ENCODE measurements at regions not wholly inside any gene's neighbourhood (a gene's known extent, or its start where the extent isn't known, plus 50 kb on each side); places are given as distances from the start of the nearest gene placed in this dataset.

DNA sequence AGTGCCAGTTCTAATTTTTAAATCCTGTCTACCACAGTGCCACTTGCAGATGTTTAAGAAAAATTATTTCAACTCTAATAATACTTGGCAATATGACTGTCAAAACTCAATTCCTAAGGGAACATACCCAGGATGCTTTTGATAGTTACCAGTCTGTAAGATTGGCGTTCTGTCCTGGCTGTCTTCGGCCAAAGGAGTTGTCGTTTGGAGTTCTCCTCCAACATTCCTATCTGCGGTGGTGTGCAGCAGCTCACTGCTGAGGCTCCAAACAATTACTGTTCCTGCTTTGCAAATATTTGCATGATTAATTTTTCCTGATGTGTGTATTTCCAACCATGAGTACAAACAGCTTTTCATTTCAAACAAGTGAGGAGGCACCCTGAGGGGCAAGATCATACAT lies 330.8 kb upstream of the DPH6 start:
- TF ChIP-seq EZH2phosphoT487 (IDR thresholded peaks at IDR 0.05; ENCODE audit: borderline replicate concordance) (no peak), SIN3A (IDR thresholded peaks at IDR 0.05; ENCODE audit: low read depth) (no peak), RAD21 (IDR thresholded peaks at IDR 0.05; ENCODE audit: low read depth) (no peak), CBX3 (IDR thresholded peaks at IDR 0.05; ENCODE audit: low read depth) (no peak), FOSL1 (IDR thresholded peaks at IDR 0.05; ENCODE audit: low read depth) (no peak), ZFX (IDR thresholded peaks at IDR 0.05) (no peak), SRF (IDR thresholded peaks at IDR 0.05; ENCODE audit: low read depth) (no peak), SP1 (IDR thresholded peaks at IDR 0.05; ENCODE audit: low read depth) (no peak), ZNF274 (IDR thresholded peaks at IDR 0.05; ENCODE audit: low read depth, low read length) (no peak), TCF7L2 (IDR thresholded peaks at IDR 0.05; ENCODE audit: borderline replicate concordance, extremely low read depth, insufficient read depth, insufficient read length) (no peak), CEBPB (IDR thresholded peaks at IDR 0.05; ENCODE audit: low read depth) (no peak), JUND (IDR thresholded peaks at IDR 0.05) (no peak), EZH2 (IDR thresholded peaks at IDR 0.05) (no peak), POLR2A (IDR thresholded peaks at IDR 0.05; ENCODE audit: borderline replicate concordance, extremely low read depth, insufficient read depth, insufficient read length) (no peak), ELF1 (IDR thresholded peaks at IDR 0.05; ENCODE audit: borderline replicate concordance, low read depth) (no peak)
- TF ChIP-seq, protein P1, sequence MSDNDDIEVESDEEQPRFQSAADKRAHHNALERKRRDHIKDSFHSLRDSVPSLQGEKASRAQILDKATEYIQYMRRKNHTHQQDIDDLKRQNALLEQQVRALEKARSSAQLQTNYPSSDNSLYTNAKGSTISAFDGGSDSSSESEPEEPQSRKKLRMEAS (IDR thresholded peaks at IDR 0.05) = no peak
- TF ChIP-seq, protein P2, sequence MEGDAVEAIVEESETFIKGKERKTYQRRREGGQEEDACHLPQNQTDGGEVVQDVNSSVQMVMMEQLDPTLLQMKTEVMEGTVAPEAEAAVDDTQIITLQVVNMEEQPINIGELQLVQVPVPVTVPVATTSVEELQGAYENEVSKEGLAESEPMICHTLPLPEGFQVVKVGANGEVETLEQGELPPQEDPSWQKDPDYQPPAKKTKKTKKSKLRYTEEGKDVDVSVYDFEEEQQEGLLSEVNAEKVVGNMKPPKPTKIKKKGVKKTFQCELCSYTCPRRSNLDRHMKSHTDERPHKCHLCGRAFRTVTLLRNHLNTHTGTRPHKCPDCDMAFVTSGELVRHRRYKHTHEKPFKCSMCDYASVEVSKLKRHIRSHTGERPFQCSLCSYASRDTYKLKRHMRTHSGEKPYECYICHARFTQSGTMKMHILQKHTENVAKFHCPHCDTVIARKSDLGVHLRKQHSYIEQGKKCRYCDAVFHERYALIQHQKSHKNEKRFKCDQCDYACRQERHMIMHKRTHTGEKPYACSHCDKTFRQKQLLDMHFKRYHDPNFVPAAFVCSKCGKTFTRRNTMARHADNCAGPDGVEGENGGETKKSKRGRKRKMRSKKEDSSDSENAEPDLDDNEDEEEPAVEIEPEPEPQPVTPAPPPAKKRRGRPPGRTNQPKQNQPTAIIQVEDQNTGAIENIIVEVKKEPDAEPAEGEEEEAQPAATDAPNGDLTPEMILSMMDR (IDR thresholded peaks at IDR 0.05 in 2 of 3, conservative IDR thresholded peaks at IDR 0.05 in 1 of 3; ENCODE audit: borderline replicate concordance in 1 of 3, insufficient read depth in 1 of 3, low read depth in 2 of 3, low read length in 2 of 3) = no peak
- TF ChIP-seq, protein P3, sequence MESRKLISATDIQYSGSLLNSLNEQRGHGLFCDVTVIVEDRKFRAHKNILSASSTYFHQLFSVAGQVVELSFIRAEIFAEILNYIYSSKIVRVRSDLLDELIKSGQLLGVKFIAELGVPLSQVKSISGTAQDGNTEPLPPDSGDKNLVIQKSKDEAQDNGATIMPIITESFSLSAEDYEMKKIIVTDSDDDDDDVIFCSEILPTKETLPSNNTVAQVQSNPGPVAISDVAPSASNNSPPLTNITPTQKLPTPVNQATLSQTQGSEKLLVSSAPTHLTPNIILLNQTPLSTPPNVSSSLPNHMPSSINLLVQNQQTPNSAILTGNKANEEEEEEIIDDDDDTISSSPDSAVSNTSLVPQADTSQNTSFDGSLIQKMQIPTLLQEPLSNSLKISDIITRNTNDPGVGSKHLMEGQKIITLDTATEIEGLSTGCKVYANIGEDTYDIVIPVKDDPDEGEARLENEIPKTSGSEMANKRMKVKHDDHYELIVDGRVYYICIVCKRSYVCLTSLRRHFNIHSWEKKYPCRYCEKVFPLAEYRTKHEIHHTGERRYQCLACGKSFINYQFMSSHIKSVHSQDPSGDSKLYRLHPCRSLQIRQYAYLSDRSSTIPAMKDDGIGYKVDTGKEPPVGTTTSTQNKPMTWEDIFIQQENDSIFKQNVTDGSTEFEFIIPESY (IDR thresholded peaks at IDR 0.05; ENCODE audit: extremely low read depth, insufficient replicate concordance, low read length) = no peak
- TF ChIP-seq, protein P4, sequence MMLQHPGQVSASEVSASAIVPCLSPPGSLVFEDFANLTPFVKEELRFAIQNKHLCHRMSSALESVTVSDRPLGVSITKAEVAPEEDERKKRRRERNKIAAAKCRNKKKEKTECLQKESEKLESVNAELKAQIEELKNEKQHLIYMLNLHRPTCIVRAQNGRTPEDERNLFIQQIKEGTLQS (IDR thresholded peaks at IDR 0.05) = no peak
- POLR2A ChIA-PET = no interaction called here
- intact Hi-C loops (cut with micrococcal nuclease) = no loop called here
- H3K79me2 ChIP-seq (ENCODE audit: insufficient read depth, low read length) = no peaks in the 10 kb centered on the region
- CTCF ChIA-PET = no interaction called here
- no peaks in the 10 kb centered on the region for H4K20me1 ChIP-seq (ENCODE audit: insufficient read depth)
- peaks cover 5 to 9% of the 10 kb centered on the region in 2 experiments for H3K4me1 ChIP-seq (ENCODE audit: control insufficient read depth in 1 of 2, insufficient read depth in 2 of 2, low read length in 2 of 2)
- no TSS peak for BruUV-seq (replicated peaks)
- H3K27ac ChIP-seq (ENCODE audit: low read depth, low read length) = no peak overlapping the region
- H3K36me3 ChIP-seq (ENCODE audit: control insufficient read depth in 1 of 2, insufficient read depth in 2 of 2, low read length in 2 of 2) = no peaks in the 10 kb centered on the region
- H3K9me3 ChIP-seq (ENCODE audit: control insufficient read depth in 1 of 2, insufficient read depth in 1 of 2, low read depth in 1 of 2, low read length in 2 of 2) = no peaks in the 10 kb centered on the region
- no peaks in the 10 kb centered on the region for H3K27me3 ChIP-seq (ENCODE audit: insufficient read depth, low read length)
- no peak overlapping the region for H3K4me3 ChIP-seq (replicated peaks in 1 of 2; ENCODE audit: low read depth in 1 of 2, low read length in 2 of 2)
- RAD21 ChIA-PET (ENCODE audit: low non-redundant PET in 1 of 2, low total read pairs in 2 of 2, uncharacterized antibody in 2 of 2, unreplicated experiment in 2 of 2) = no interaction called here
- no peak for DNase-seq (ENCODE audit: low read depth, low spot score)
- no peak overlapping the region for H3K9ac ChIP-seq (ENCODE audit: low read length)
- no peak for ATAC-seq
- H3K9me2 ChIP-seq (ENCODE audit: insufficient read depth) = no peaks in the 10 kb centered on the region
- H3K4me2 ChIP-seq (ENCODE audit: low read length) = no peak overlapping the region
- no peak overlapping the region for H2AFZ ChIP-seq (ENCODE audit: low read depth, low read length, poor library complexity, severe bottlenecking)

Data from HCT116 (cell line).